ENCODE measurements at regions not wholly inside any gene's neighbourhood (a gene's known extent, or its start where the extent isn't known, plus 50 kb on each side); places are given as distances from the start of the nearest gene placed in this dataset.

DNA sequence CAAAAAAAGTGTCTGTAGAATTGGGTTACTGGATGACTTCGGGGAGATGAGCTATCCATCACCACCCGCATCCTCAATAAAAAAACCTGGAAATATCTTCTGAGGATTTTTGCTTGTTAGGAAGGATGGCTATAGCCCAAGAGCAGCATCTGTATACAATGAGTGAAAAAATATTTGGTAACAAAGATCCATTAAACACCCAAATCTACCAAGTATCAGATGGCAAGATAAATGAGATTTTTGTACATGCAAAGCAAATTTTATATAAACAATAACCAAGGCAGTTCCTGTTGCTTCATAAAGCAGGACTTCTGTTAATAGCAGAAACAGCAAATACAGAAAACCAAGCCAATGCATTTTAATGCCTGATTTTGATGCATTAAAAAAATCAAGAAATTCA lies 166.6 kb downstream of the SLC28A3 start:
- TF ChIP-seq YY1 (IDR thresholded peaks at IDR 0.05; ENCODE audit: insufficient read depth, insufficient read length) (no peak), SUZ12 (IDR thresholded peaks at IDR 0.05; ENCODE audit: extremely low read depth, insufficient read depth, insufficient read length) (no peak), ZNF274 (IDR thresholded peaks at IDR 0.05; ENCODE audit: low read depth, low read length) (no peak)
